GM12878 (cell line): ENCODE measurements at regions not wholly inside any gene's neighbourhood (a gene's known extent, or its start where the extent isn't known, plus 50 kb on each side); places are given as distances from the start of the nearest gene placed in this dataset. TPM values are rescaled to one million over a fixed set of nuclear protein-coding genes. Genes with fewer than 3 reads are reported as not detected.
"Not testable (repeated sequence)": the region's sequence is repeated elsewhere in the genome, so short reads cannot be mapped to it uniquely, and the experiment has no call there.

Experiments used
- ATAC-seq: fragments of 200-7000 bp; cut with Tn5 transposase; 3 replicates; pipeline ENCODE4 v1.9.1; 2020; ENCODE audit warnings: mild to moderate bottlenecking, moderate library complexity
- BruUV-seq: library from RNA; stranded (reverse); fragments of 400-500 nt; replicated peaks from 2 replicates; lab custom pipeline; 2021; lab: Mats Ljungman, UMichigan
- CTCF ChIA-PET: fragments of 300-600 bp; sonication (Branson Sonifier 250); formaldehyde crosslinking; extraction: SDS; loops from one replicate; lab custom pipeline; 2021; ENCODE audit warnings: inconsistent platforms; lab: Yijun Ruan, JAX
- POLR2A ChIA-PET: fragments of 350-600 bp; formaldehyde crosslinking; extraction: SDS; loops from one replicate; lab custom pipeline; 2021; ENCODE audit warnings: inconsistent platforms; lab: Charles Lee
- RAD21 ChIA-PET: fragments of 300-600 bp; sonication (Branson Sonifier 250); formaldehyde crosslinking; loops from one replicate; lab custom pipeline; 2023; ENCODE audit warnings: antibody characterized with exemption; ENCODE audit not compliant: unreplicated experiment; lab: Charles Lee
- SMC1A ChIA-PET: fragments of 300-600 bp; sonication (Branson Sonifier 250); formaldehyde crosslinking; loops from one replicate; lab custom pipeline; 2023; ENCODE audit not compliant: unreplicated experiment, uncharacterized antibody; lab: Charles Lee
- DNase-seq: peaks from one replicate; pipeline ENCODE4 v3.0.0-alpha.2; 2011; ENCODE audit warnings: low read depth, low spot score
- FAIRE-seq: peaks from 3 replicates; lab custom pipeline; 2011; peaks lifted over from hg19 to GRCh38; lab: Jason Lieb, UNC
- H2AFZ ChIP-seq: 2 replicates; pipeline ENCODE4 v1.6.0; 2011; ENCODE audit warnings: low read depth, low read length, control low read depth; ENCODE audit not compliant: control insufficient read depth
- H3K27ac ChIP-seq: 2 replicates; pipeline ENCODE4 v1.5.1; 2011; ENCODE audit warnings: control low read depth; ENCODE audit not compliant: control insufficient read depth, insufficient read depth
- H3K27me3 ChIP-seq, 2 experiments: replicated peaks in 1 of 2; 2 replicates each; pipeline versions ENCODE4 v1.6.0 to v1.6.1; 2011; ENCODE audit warnings: low read length in 1 of 2; ENCODE audit not compliant: control insufficient read depth in 2 of 2, insufficient read depth in 2 of 2
- H3K36me3 ChIP-seq, 2 experiments: 2 replicates each; pipeline ENCODE4 v1.5.1; 2011; ENCODE audit warnings: low read length in 1 of 2; ENCODE audit not compliant: control insufficient read depth in 2 of 2, insufficient read depth in 2 of 2
- H3K4me1 ChIP-seq: 2 replicates; pipeline ENCODE4 v1.6.1; 2011; ENCODE audit warnings: mild to moderate bottlenecking, low read length, moderate library complexity, mixed read lengths; ENCODE audit not compliant: control insufficient read depth, insufficient read depth
- H3K4me2 ChIP-seq: 2 replicates; pipeline ENCODE4 v1.6.0; 2011; ENCODE audit warnings: control low read depth; ENCODE audit not compliant: control insufficient read depth, insufficient read depth
- H3K4me3 ChIP-seq: fragments of 200-600 bp; sonication (generic); 2 replicates; pipeline ENCODE4 v1.5.1; 2016
- H3K79me2 ChIP-seq: 2 replicates; pipeline ENCODE4 v1.6.0; 2011; ENCODE audit warnings: low read length; ENCODE audit not compliant: control insufficient read depth, insufficient read depth
- H3K9ac ChIP-seq: 2 replicates; pipeline ENCODE4 v1.8.0; 2011; ENCODE audit warnings: low read length, control low read depth, mixed read lengths; ENCODE audit not compliant: control insufficient read depth, insufficient read depth
- H3K9me3 ChIP-seq: replicated peaks from 3 replicates; pipeline ENCODE4 v1.5.1; 2011; ENCODE audit warnings: mild to moderate bottlenecking, low read length; ENCODE audit not compliant: control insufficient read depth, insufficient read depth
- H4K20me1 ChIP-seq: 2 replicates; pipeline ENCODE4 v1.6.0; 2011; ENCODE audit not compliant: control insufficient read depth, insufficient read depth
- EED ChIP-seq: sonication (generic); IDR thresholded peaks from 2 replicates; pipeline ENCODE4 v1.6.1; 2016; ENCODE audit warnings: antibody characterized with exemption, low read depth
- ETV6 ChIP-seq, 2 experiments: fragments of 450-650 bp in 1 of 2; IDR thresholded peaks in 1 of 2; conservative IDR thresholded peaks in 1 of 2; 2 replicates each; pipeline ENCODE4 v1.6.1; 2014; ENCODE audit warnings: antibody characterized with exemption in 1 of 2, borderline replicate concordance in 1 of 2, low read depth in 1 of 2, mild to moderate bottlenecking in 1 of 2, moderate library complexity in 1 of 2
- MEF2A ChIP-seq: IDR thresholded peaks from 2 replicates; pipeline ENCODE4 v1.6.1; 2011; ENCODE audit warnings: low read depth, mild to moderate bottlenecking, low read length, moderate library complexity; ENCODE audit not compliant: insufficient read depth
- NFIC ChIP-seq: IDR thresholded peaks from 2 replicates; pipeline ENCODE4 v1.6.1; 2012; ENCODE audit warnings: low read depth, mild to moderate bottlenecking, inconsistent platforms, low read length, moderate library complexity
- RUNX3 ChIP-seq: IDR thresholded peaks from 2 replicates; pipeline ENCODE4 v1.6.1; 2012; ENCODE audit warnings: low read length, inconsistent platforms
- SPI1 ChIP-seq: IDR thresholded peaks from 2 replicates; pipeline ENCODE4 v1.6.1; 2011; ENCODE audit warnings: low read depth, mild to moderate bottlenecking, low read length, moderate library complexity, borderline replicate concordance; ENCODE audit not compliant: insufficient read depth
- WGBS: methylation state at CpG from one replicate; pipeline ENCODE4 v1.1.6; 2016; ENCODE audit warnings: low lambda C conversion rate; ENCODE audit not compliant: insufficient replicate concordance, insufficient coverage; ENCODE audit errors: missing lambda C conversion rate; 5-methylcytosine and 5-hydroxymethylcytosine counted together
- in situ Hi-C: fragments of 300-500 bp; cut with MboI; formaldehyde crosslinking; loops from 9 replicates; pipeline ENCODE4 v1.14.3; 2018; ENCODE audit warnings: mixed read lengths
- intact Hi-C: fragments of 100-400 bp; cut with micrococcal nuclease; formaldehyde crosslinking; loops from one replicate; pipeline ENCODE4 v1.14.2; 2022; ENCODE audit not compliant: unreplicated experiment
- microRNA-seq: library from miRNA; unstranded; fragments of <30 nt; microRNA quantifications from one replicate; pipeline ENCODE4, GENCODE V29; 2018
- small RNA-seq: library from RNA; depleted of rRNA; stranded (forward); fragments of <200 nt; gene quantifications from one replicate; pipeline ENCODE3, GENCODE V24; 2014

- 6% methylated on average over 1 of the region's 1 CpG for WGBS
- H2AFZ ChIP-seq, H3K27me3 ChIP-seq, RAD21 ChIA-PET, H3K4me1 ChIP-seq, H4K20me1 ChIP-seq, H3K9ac ChIP-seq, intact Hi-C loops, H3K36me3 ChIP-seq, CTCF ChIA-PET, H3K4me3 ChIP-seq, H3K79me2 ChIP-seq, FAIRE-seq, in situ Hi-C loops, H3K27ac ChIP-seq, BruUV-seq, POLR2A ChIA-PET, H3K9me3 ChIP-seq: not testable (repeated sequence)
- peak overlapping the region; percentile 71 for H3K4me2 ChIP-seq
- peak; percentile 32 for DNase-seq
- SMC1A ChIA-PET: interaction anchor here (0.7 to 1.4 kb wide), 2 partner anchors 21 to 207 kb away, joined by 3 read pairs; no protein-coding TSS in a partner anchor
- peak; percentile 93 for ATAC-seq
- TF ChIP-seq RUNX3 (peak; percentile 34; the same call in 1 of the 2 replicates), ETV6 (conservative IDR thresholded peaks at IDR 0.05 in 1 of 2, IDR thresholded peaks at IDR 0.05 in 1 of 2; ENCODE audit: borderline replicate concordance in 1 of 2, low read depth in 1 of 2) (peak in 1 of 2 experiments; percentile 51; a peak in 1 of 4 replicates), EED (0 out of 2 replicates have a peak, but pooled peaks have one; percentile 19), NFIC (0 out of 2 replicates have a peak, but pooled peaks have one; percentile 29), SPI1 (peak; percentile 37; the same call in 1 of the 2 replicates), MEF2A (0 out of 2 replicates have a peak, but pooled peaks have one; percentile 21)
Measured at GRCh38 chr7:32638479-32639121, 143.3 kb downstream of the AVL9 start.

Small RNA genes lying in the stretch of these regions (microRNA-seq; reads per million reads assigned to microRNA genes)
- gene MIR550A2 (not detected), gene MIR550B2 (not detected)

Small RNA genes lying in the stretch of these regions (small RNA-seq; reads per million reads assigned to genes)
- gene AC018645.1 (not detected), gene MIR550A2 (0.12 reads per million), gene RF00322 (not detected)
